Panc1 (cell line): ENCODE measurements at regions not wholly inside any gene's neighbourhood (a gene's known extent, or its start where the extent isn't known, plus 50 kb on each side); places are given as distances from the start of the nearest gene placed in this dataset.
"Not testable (repeated sequence)": the region's sequence is repeated elsewhere in the genome, so short reads cannot be mapped to it uniquely, and the experiment has no call there.

Experiments used
- ATAC-seq: fragments of 200-7000 bp; cut with Tn5 transposase; 2 replicates; pipeline ENCODE4 v1.9.1; 2020; ENCODE audit warnings: mild to moderate bottlenecking, moderate library complexity
- BruUV-seq: library from RNA; stranded (reverse); fragments of 400-500 nt; replicated peaks from 2 replicates; lab custom pipeline; 2021; lab: Mats Ljungman, UMichigan
- CTCF ChIA-PET: fragments of 300-600 bp; sonication (Branson Sonifier 250); formaldehyde crosslinking; loops from one replicate; lab custom pipeline; 2022; ENCODE audit warnings: antibody characterized with exemption; lab: Charles Lee
- POLR2A ChIA-PET: fragments of 300-600 bp; sonication (Branson Sonifier 250); formaldehyde crosslinking; loops from one replicate; lab custom pipeline; 2022; ENCODE audit warnings: antibody characterized with exemption; lab: Charles Lee
- DNase-seq: peaks from one replicate; pipeline ENCODE4 v3.0.0-alpha.2; 2010; ENCODE audit warnings: low read depth, low spot score
- H3K27ac ChIP-seq: 2 replicates; pipeline ENCODE4 v1.5.1; 2011; ENCODE audit warnings: mild to moderate bottlenecking, low read length, inconsistent platforms
- H3K27me3 ChIP-seq: fragments of 200-500 bp; sonication (Bioruptor generic); 2 replicates; pipeline ENCODE4 v1.6.0; 2014; ENCODE audit warnings: low read length, inconsistent platforms; ENCODE audit not compliant: control insufficient read depth, insufficient read depth
- H3K36me3 ChIP-seq: fragments of 200-500 bp; sonication (Bioruptor generic); 2 replicates; pipeline ENCODE4 v1.5.1; 2014; ENCODE audit warnings: inconsistent platforms, mild to moderate bottlenecking, low read length, moderate library complexity; ENCODE audit not compliant: control insufficient read depth, insufficient read depth
- H3K4me1 ChIP-seq: 2 replicates; pipeline ENCODE4 v1.5.1; 2011; ENCODE audit warnings: inconsistent platforms, mild to moderate bottlenecking, low read length, moderate library complexity; ENCODE audit not compliant: control insufficient read depth, insufficient read depth
- H3K4me3 ChIP-seq, 2 experiments: 2 replicates each; pipeline ENCODE4 v1.5.1; 2011 to 2012; ENCODE audit warnings: low read depth in 2 of 2, low read length in 2 of 2, mild to moderate bottlenecking in 2 of 2, inconsistent platforms in 1 of 2, moderate library complexity in 1 of 2
- H3K9me3 ChIP-seq: fragments of 200-500 bp; sonication (Bioruptor generic); 2 replicates; pipeline ENCODE4 v1.5.1; 2014; ENCODE audit warnings: low read depth, mild to moderate bottlenecking, inconsistent platforms, low read length, moderate library complexity; ENCODE audit not compliant: control insufficient read depth, insufficient read depth
- CTCF ChIP-seq: fragments of 450-650 bp; IDR thresholded peaks from 2 replicates; pipeline ENCODE4 v1.5.1; 2017; ENCODE audit warnings: mild to moderate bottlenecking
- POLR2AphosphoS5 ChIP-seq: IDR thresholded peaks from 2 replicates; pipeline ENCODE4 v1.6.1; 2012; ENCODE audit warnings: mild to moderate bottlenecking, low read depth, low read length, moderate library complexity
- REST ChIP-seq, 2 experiments: IDR thresholded peaks; 2 replicates each; pipeline ENCODE4 v1.6.1; 2011 to 2012; ENCODE audit warnings: low read depth in 2 of 2, control low read depth in 1 of 2, low read length in 1 of 2, mild to moderate bottlenecking in 1 of 2, moderate library complexity in 1 of 2; ENCODE audit not compliant: insufficient read depth in 1 of 2
- SIN3A ChIP-seq: IDR thresholded peaks from 2 replicates; pipeline ENCODE4 v1.6.1; 2012; ENCODE audit warnings: low read depth, mild to moderate bottlenecking, low read length, moderate library complexity, borderline replicate concordance; ENCODE audit not compliant: insufficient read depth
- TCF7L2 ChIP-seq: IDR thresholded peaks from 2 replicates; pipeline ENCODE4 v1.6.1; 2011; ENCODE audit warnings: mild to moderate bottlenecking, low read depth, low read length, inconsistent platforms
- in situ Hi-C: cut with HindIII; loops from 2 replicates; pipeline ENCODE4 v1.10.0; 2016; ENCODE audit warnings: low sequenced_read_pairs, low pct_unique_long_range_greater_than_20kb
- intact Hi-C: fragments of 100-400 bp; cut with micrococcal nuclease; formaldehyde crosslinking; loops from one replicate; pipeline ENCODE4 v1.10.0; 2022; ENCODE audit not compliant: unreplicated experiment

- Histone ChIP-seq H3K4me3 (no peak overlapping the region), H3K27ac (no peak overlapping the region), H3K27me3 (no peaks in the 10 kb centered on the region; the same call in 1 of the 2 replicates), H3K4me1 (no peaks in the 10 kb centered on the region), H3K9me3 (no peaks in the 10 kb centered on the region), H3K36me3 (no peaks in the 10 kb centered on the region)
- intact Hi-C loops (no loop called here), in situ Hi-C loops (no loop called here)
- TF ChIP-seq CTCF (no peak), REST (IDR thresholded peaks at IDR 0.05; ENCODE audit: insufficient read depth in 1 of 2, low read depth in 2 of 2, low read length in 1 of 2) (no peak), POLR2AphosphoS5 (no peak)
- no TSS peak for BruUV-seq
- POLR2A ChIA-PET = no interaction called here
- ATAC-seq (no peak), DNase-seq (no peak)
- CTCF ChIA-PET = no interaction called here
Measured at GRCh38 chr17:6255322-6255721, 179.6 kb downstream of the AIPL1 start.

- ChIA-PET POLR2A (no interaction called here), CTCF (no interaction called here)
- H3K4me1 ChIP-seq = no peaks in the 10 kb centered on the region
- no peaks in the 10 kb centered on the region; the same call in 1 of the 2 replicates for H3K27me3 ChIP-seq
- BruUV-seq = no TSS peak
- H3K4me3 ChIP-seq = no peak overlapping the region
- intact Hi-C loops (no loop called here), in situ Hi-C loops (no loop called here)
- H3K9me3 ChIP-seq = no peaks in the 10 kb centered on the region
- DNase-seq (no peak), ATAC-seq (no peak)
- no peaks in the 10 kb centered on the region for H3K36me3 ChIP-seq
- TF ChIP-seq TCF7L2 (no peak), REST (IDR thresholded peaks at IDR 0.05; ENCODE audit: insufficient read depth in 1 of 2, low read depth in 2 of 2, low read length in 1 of 2) (no peak), CTCF (no peak), POLR2AphosphoS5 (no peak), SIN3A (no peak)
- no peak overlapping the region for H3K27ac ChIP-seq
Measured at GRCh38 chr17:6254036-6254435, 180.9 kb downstream of the AIPL1 start.

- intact Hi-C loops, in situ Hi-C loops, H3K36me3 ChIP-seq, CTCF ChIA-PET, DNase-seq, H3K27me3 ChIP-seq, BruUV-seq, H3K27ac ChIP-seq, ATAC-seq, H3K4me3 ChIP-seq, H3K4me1 ChIP-seq, POLR2A ChIA-PET, H3K9me3 ChIP-seq: not testable (repeated sequence)
Measured at GRCh38 chr17:6251640-6252039, 181.5 kb downstream of the WSCD1 start.
